DND-41 (cell line): ENCODE measurements at regions not wholly inside any gene's neighbourhood (a gene's known extent, or its start where the extent isn't known, plus 50 kb on each side); places are given as distances from the start of the nearest gene placed in this dataset.

Experiments used
- ATAC-seq: fragments of 200-7000 bp; cut with Tn5 transposase; 3 replicates; pipeline ENCODE4 v1.9.1; 2021; ENCODE audit warnings: low read depth; ENCODE audit not compliant: insufficient read depth
- DNase-seq: peaks from one replicate; pipeline ENCODE4 v3.0.0-alpha.2; 2020
- H2AFZ ChIP-seq: 2 replicates; pipeline ENCODE4 v1.6.0; 2012; ENCODE audit warnings: low read depth, low read length
- H3K27ac ChIP-seq: 2 replicates; pipeline ENCODE4 v1.5.1; 2012; ENCODE audit warnings: low read length, inconsistent platforms
- H3K27me3 ChIP-seq: fragments of 200-600 bp; sonication (generic); 2 replicates; pipeline ENCODE4 v1.6.0; 2012; ENCODE audit warnings: low read length, mild to moderate bottlenecking, inconsistent platforms; ENCODE audit not compliant: insufficient read depth, poor library complexity
- H3K36me3 ChIP-seq: 2 replicates; pipeline ENCODE4 v1.5.1; 2012; ENCODE audit warnings: low read length, inconsistent platforms; ENCODE audit not compliant: insufficient read depth
- H3K4me1 ChIP-seq: 2 replicates; pipeline ENCODE4 v1.5.1; 2012; ENCODE audit warnings: mild to moderate bottlenecking, low read length; ENCODE audit not compliant: insufficient read depth
- H3K4me2 ChIP-seq: 2 replicates; pipeline ENCODE4 v1.6.0; 2012; ENCODE audit warnings: mild to moderate bottlenecking, moderate library complexity, low read length, inconsistent platforms; ENCODE audit not compliant: insufficient read depth
- H3K4me3 ChIP-seq, 2 experiments: fragments of 200-600 bp in 1 of 2; shearing (Covaris generic) in 1 of 2; 2 replicates each; pipeline ENCODE4 v1.5.1; 2012 to 2016; ENCODE audit warnings: inconsistent platforms in 2 of 2, low read length in 2 of 2, mild to moderate bottlenecking in 2 of 2, low read depth in 1 of 2, moderate library complexity in 1 of 2
- H3K79me2 ChIP-seq: 2 replicates; pipeline ENCODE4 v1.6.0; 2012; ENCODE audit warnings: low read length, inconsistent platforms; ENCODE audit not compliant: insufficient read depth
- H3K9ac ChIP-seq: 2 replicates; pipeline ENCODE4 v1.6.0; 2012; ENCODE audit warnings: low read depth, mild to moderate bottlenecking, inconsistent platforms, low read length, moderate library complexity
- H3K9me3 ChIP-seq: 2 replicates; pipeline ENCODE4 v1.5.1; 2012; ENCODE audit warnings: low read length, moderate library complexity, mild to moderate bottlenecking, inconsistent platforms; ENCODE audit not compliant: insufficient read depth, severe bottlenecking
- H4K20me1 ChIP-seq: 2 replicates; pipeline ENCODE4 v1.6.0; 2012; ENCODE audit warnings: low read length; ENCODE audit not compliant: insufficient read depth
- EZH2 ChIP-seq: IDR thresholded peaks from 3 replicates; pipeline ENCODE4 v1.6.1; 2012; ENCODE audit warnings: borderline replicate concordance, low read depth, mild to moderate bottlenecking, moderate library complexity, low read length, inconsistent platforms; ENCODE audit not compliant: severe bottlenecking
- TF ChIP-seq, protein P1 (sequence below): IDR thresholded peaks from 2 replicates; pipeline ENCODE4 v1.5.1; 2012; ENCODE audit warnings: borderline replicate concordance, low read length, moderate library complexity, mild to moderate bottlenecking; ENCODE audit not compliant: poor library complexity, severe bottlenecking; ENCODE audit errors: extremely low read depth

DNA sequence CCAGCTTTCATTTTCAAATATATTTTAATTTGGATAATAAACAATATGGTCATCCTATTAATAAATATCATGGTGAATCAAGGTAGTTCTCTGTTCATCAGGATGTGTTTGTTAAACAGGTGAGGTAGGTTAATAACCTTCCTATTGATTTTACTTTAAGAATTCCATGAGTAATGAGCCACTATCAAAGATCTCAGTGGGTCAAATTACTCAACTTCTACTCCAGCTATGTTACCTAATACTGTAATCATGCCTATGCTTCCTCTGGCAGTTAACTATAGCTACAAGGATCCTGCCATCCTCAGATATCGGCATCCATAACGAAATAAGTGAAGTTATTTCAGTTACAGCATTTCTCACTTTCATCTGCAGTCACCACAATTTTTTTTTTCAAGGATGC is 289.6 kb upstream of the SLC8A1 start:
- DNase-seq: no peak

GRCh38 chr2:40746191-40746590 is 294.3 kb upstream of the SLC8A1 start:
- Histone ChIP-seq H3K4me3 (no peak overlapping the region), H4K20me1 (no peaks in the 10 kb centered on the region), H3K4me1 (no peaks in the 10 kb centered on the region), H3K9ac (no peak overlapping the region), H3K9me3 (no peaks in the 10 kb centered on the region), H3K79me2 (no peaks in the 10 kb centered on the region), H3K27ac (no peak overlapping the region), H2AFZ (no peak overlapping the region), H3K27me3 (no peaks in the 10 kb centered on the region), H3K4me2 (no peak overlapping the region), H3K36me3 (no peaks in the 10 kb centered on the region)
- TF ChIP-seq, protein P1, sequence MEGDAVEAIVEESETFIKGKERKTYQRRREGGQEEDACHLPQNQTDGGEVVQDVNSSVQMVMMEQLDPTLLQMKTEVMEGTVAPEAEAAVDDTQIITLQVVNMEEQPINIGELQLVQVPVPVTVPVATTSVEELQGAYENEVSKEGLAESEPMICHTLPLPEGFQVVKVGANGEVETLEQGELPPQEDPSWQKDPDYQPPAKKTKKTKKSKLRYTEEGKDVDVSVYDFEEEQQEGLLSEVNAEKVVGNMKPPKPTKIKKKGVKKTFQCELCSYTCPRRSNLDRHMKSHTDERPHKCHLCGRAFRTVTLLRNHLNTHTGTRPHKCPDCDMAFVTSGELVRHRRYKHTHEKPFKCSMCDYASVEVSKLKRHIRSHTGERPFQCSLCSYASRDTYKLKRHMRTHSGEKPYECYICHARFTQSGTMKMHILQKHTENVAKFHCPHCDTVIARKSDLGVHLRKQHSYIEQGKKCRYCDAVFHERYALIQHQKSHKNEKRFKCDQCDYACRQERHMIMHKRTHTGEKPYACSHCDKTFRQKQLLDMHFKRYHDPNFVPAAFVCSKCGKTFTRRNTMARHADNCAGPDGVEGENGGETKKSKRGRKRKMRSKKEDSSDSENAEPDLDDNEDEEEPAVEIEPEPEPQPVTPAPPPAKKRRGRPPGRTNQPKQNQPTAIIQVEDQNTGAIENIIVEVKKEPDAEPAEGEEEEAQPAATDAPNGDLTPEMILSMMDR: no peak
- no peak for TF ChIP-seq EZH2
- DNase-seq (no peak), ATAC-seq (peak; percentile 37; the same call in 1 of the 3 replicates)

More for the DNA sequence above, 289.6 kb upstream of the SLC8A1 start:
- H3K27me3 ChIP-seq: no peaks in the 10 kb centered on the region
- H3K79me2 ChIP-seq: no peaks in the 10 kb centered on the region
- no peaks in the 10 kb centered on the region for H4K20me1 ChIP-seq
- ATAC-seq: no peak
- H3K9me3 ChIP-seq: no peaks in the 10 kb centered on the region
- H3K27ac ChIP-seq: no peak overlapping the region
- H3K9ac ChIP-seq: no peak overlapping the region
- no peak overlapping the region for H3K4me3 ChIP-seq
- no peaks in the 10 kb centered on the region for H3K36me3 ChIP-seq
- no peaks in the 10 kb centered on the region for H3K4me1 ChIP-seq
- no peak overlapping the region for H2AFZ ChIP-seq
- H3K4me2 ChIP-seq: no peak overlapping the region
- TF ChIP-seq EZH2: no peak
- TF ChIP-seq, protein P1: no peak

- no peaks in the 10 kb centered on the region for H3K79me2 ChIP-seq
- TF ChIP-seq, protein P1: no peak
- no peak for TF ChIP-seq EZH2
- H3K9ac ChIP-seq: no peak overlapping the region
- no peak overlapping the region for H3K4me2 ChIP-seq
- ATAC-seq (no peak), DNase-seq (no peak)
- no peaks in the 10 kb centered on the region for H3K9me3 ChIP-seq
- H3K27ac ChIP-seq: no peak overlapping the region
- H2AFZ ChIP-seq: no peak overlapping the region
- no peaks in the 10 kb centered on the region for H4K20me1 ChIP-seq
- H3K36me3 ChIP-seq: no peaks in the 10 kb centered on the region
- no peak overlapping the region for H3K4me3 ChIP-seq
- H3K4me1 ChIP-seq: no peaks in the 10 kb centered on the region
- no peaks in the 10 kb centered on the region for H3K27me3 ChIP-seq
These were observed 300.1 kb upstream of the SLC8A1 start for GRCh38 chr2:40751981-40752380.

- Histone ChIP-seq H3K4me2 (no peak overlapping the region), H3K9me3 (no peaks in the 10 kb centered on the region), H3K79me2 (no peaks in the 10 kb centered on the region), H3K27me3 (no peaks in the 10 kb centered on the region), H3K27ac (no peak overlapping the region), H3K4me1 (no peaks in the 10 kb centered on the region), H2AFZ (peak overlapping the region; percentile 30; the same call in 1 of the 2 replicates), H4K20me1 (no peaks in the 10 kb centered on the region), H3K36me3 (no peaks in the 10 kb centered on the region), H3K4me3 (no peak overlapping the region), H3K9ac (no peak overlapping the region)
- DNase-seq (no peak), ATAC-seq (no peak)
- TF ChIP-seq EZH2: no peak
- TF ChIP-seq, protein P1: no peak
These were observed 300.9 kb upstream of the SLC8A1 start for GRCh38 chr2:40752796-40753195.
